Activated B cell treated with CpG ODN at 0.5 μM for 24 hours (primary cell): ENCODE measurements at regions not wholly inside any gene's neighbourhood (a gene's known extent, or its start where the extent isn't known, plus 50 kb on each side); places are given as distances from the start of the nearest gene placed in this dataset.

Experiments used
- ATAC-seq: fragments of 200-7000 bp; cut with Tn5 transposase; one replicate; pipeline ENCODE4 v1.10.0; 2021; ENCODE audit warnings: low read depth, mild to moderate bottlenecking, moderate library complexity
- CTCF ChIA-PET: fragments of 350-600 bp; sonication (Branson Sonifier 250); formaldehyde crosslinking; loops from one replicate; lab custom pipeline; 2021; ENCODE audit warnings: antibody characterized with exemption; lab: Charles Lee
- POLR2A ChIA-PET: fragments of 350-600 bp; sonication (Branson Sonifier 250); formaldehyde crosslinking; loops from one replicate; lab custom pipeline; 2021; ENCODE audit warnings: antibody characterized with exemption; lab: Charles Lee
- DNase-seq: peaks from one replicate; pipeline ENCODE4 v3.0.0; 2022
- H3K27ac Mint-ChIP-seq: one replicate; pipeline ENCODE4 v1.8.0; 2020; ENCODE audit warnings: mixed read lengths
- H3K27me3 Mint-ChIP-seq: one replicate; pipeline ENCODE4 v1.8.0; 2021; ENCODE audit warnings: mixed read lengths
- H3K36me3 Mint-ChIP-seq: one replicate; pipeline ENCODE4 v1.8.0; 2021; ENCODE audit warnings: low read depth, mixed read lengths
- H3K4me1 Mint-ChIP-seq: one replicate; pipeline ENCODE4 v1.8.0; 2021; ENCODE audit warnings: mixed read lengths
- H3K4me3 Mint-ChIP-seq: one replicate; pipeline ENCODE4 v1.8.0; 2020; ENCODE audit warnings: mild to moderate bottlenecking, mixed read lengths
- H3K9me3 Mint-ChIP-seq: one replicate; pipeline ENCODE4 v1.8.0; 2020; ENCODE audit warnings: mixed read lengths
- CTCF ChIP-seq: fragments of 200-600 bp; IDR thresholded peaks from one replicate; pipeline ENCODE4 v1.8.0; 2022; ENCODE audit warnings: antibody characterized with exemption, mild to moderate bottlenecking
- intact Hi-C: fragments of 100-400 bp; cut with micrococcal nuclease; formaldehyde crosslinking; loops from one replicate; pipeline ENCODE4 v1.15.1; 2024

DNA sequence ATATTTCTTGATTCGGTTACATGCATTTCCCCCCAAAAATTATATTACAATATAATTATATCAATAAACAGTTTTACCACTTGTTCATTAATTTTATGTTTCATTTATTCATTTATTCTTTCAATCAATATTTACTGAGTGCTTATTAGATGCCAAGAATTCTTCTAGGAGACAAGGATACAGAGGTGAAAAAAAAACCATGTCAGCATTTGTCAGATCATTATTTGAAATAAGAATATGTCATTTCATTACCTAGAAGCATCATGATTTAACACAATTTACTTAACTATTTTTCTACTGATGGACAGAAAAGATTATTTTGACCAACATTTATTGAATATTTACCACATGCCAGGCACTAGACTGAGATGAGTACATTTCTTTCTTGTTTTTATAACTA lies 512.7 kb downstream of the LMO4 start:
- no peak overlapping the region for H3K27ac Mint-ChIP-seq
- no peaks in the 10 kb centered on the region for H3K36me3 Mint-ChIP-seq
- no peaks in the 10 kb centered on the region for H3K27me3 Mint-ChIP-seq
- intact Hi-C loops, result no loop called here
- ChIA-PET POLR2A (no interaction called here), CTCF (no interaction called here)
- H3K9me3 Mint-ChIP-seq, result no peaks in the 10 kb centered on the region
- H3K4me3 Mint-ChIP-seq, result no peak overlapping the region
- TF ChIP-seq CTCF, result no peak
- no peak for DNase-seq
- no peak for ATAC-seq
- H3K4me1 Mint-ChIP-seq, result no peaks in the 10 kb centered on the region

GRCh38 chr1:87842156-87842555 lies 513.5 kb downstream of the LMO4 start:
- Mint-ChIP-seq H3K4me3 (no peak overlapping the region), H3K4me1 (no peaks in the 10 kb centered on the region), H3K27ac (no peak overlapping the region), H3K9me3 (no peaks in the 10 kb centered on the region), H3K27me3 (no peaks in the 10 kb centered on the region), H3K36me3 (no peaks in the 10 kb centered on the region)
- ATAC-seq (no peak), DNase-seq (no peak)
- no peak for TF ChIP-seq CTCF
- ChIA-PET POLR2A (interaction anchor here (0.6 kb wide), 1 partner anchor 35 kb away, joined by 7 read pairs; no protein-coding TSS in a partner anchor), CTCF (no interaction called here)
- intact Hi-C loops, result no loop called here

GRCh38 chr1:87844251-87844650 lies 515.6 kb downstream of the LMO4 start:
- Mint-ChIP-seq H3K9me3 (no peaks in the 10 kb centered on the region), H3K27ac (no peak overlapping the region), H3K27me3 (no peaks in the 10 kb centered on the region), H3K36me3 (no peaks in the 10 kb centered on the region), H3K4me3 (no peak overlapping the region), H3K4me1 (no peaks in the 10 kb centered on the region)
- CTCF ChIA-PET, result no interaction called here
- intact Hi-C loops, result no loop called here
- DNase-seq (no peak), ATAC-seq (no peak)
- POLR2A ChIA-PET, result no interaction called here
- no peak for TF ChIP-seq CTCF

DNA sequence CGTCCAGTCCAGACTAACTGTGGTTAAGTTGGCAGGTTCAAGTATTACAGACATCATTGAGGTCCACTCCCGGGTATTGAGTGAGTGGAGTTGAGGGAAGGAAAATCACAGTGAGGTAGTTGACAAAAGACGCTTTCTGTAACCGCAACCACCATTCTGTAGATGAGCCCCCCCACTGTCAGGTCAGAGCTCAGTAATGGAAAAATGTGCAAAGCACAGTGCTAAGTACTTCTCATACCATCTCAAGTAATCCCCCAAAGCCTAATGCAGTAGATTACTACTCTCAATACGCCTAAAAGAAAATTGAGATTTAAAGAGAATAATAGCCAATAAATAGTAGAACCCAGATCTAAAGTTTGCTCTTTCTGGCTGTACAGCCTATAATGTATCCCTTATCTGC lies 522.8 kb downstream of the LMO4 start:
- POLR2A ChIA-PET, result interaction anchor here (0.6 kb wide), 1 partner anchor 251 kb away, joined by 6 read pairs; no protein-coding TSS in a partner anchor
- H3K36me3 Mint-ChIP-seq, result no peaks in the 10 kb centered on the region
- H3K9me3 Mint-ChIP-seq, result no peaks in the 10 kb centered on the region
- no peaks in the 10 kb centered on the region for H3K4me1 Mint-ChIP-seq
- intact Hi-C loops, result no loop called here
- no peaks in the 10 kb centered on the region for H3K27me3 Mint-ChIP-seq
- TF ChIP-seq CTCF, result no peak
- DNase-seq (no peak), ATAC-seq (no peak)
- CTCF ChIA-PET, result no interaction called here
- H3K4me3 Mint-ChIP-seq, result no peak overlapping the region
- H3K27ac Mint-ChIP-seq, result no peak overlapping the region

DNA sequence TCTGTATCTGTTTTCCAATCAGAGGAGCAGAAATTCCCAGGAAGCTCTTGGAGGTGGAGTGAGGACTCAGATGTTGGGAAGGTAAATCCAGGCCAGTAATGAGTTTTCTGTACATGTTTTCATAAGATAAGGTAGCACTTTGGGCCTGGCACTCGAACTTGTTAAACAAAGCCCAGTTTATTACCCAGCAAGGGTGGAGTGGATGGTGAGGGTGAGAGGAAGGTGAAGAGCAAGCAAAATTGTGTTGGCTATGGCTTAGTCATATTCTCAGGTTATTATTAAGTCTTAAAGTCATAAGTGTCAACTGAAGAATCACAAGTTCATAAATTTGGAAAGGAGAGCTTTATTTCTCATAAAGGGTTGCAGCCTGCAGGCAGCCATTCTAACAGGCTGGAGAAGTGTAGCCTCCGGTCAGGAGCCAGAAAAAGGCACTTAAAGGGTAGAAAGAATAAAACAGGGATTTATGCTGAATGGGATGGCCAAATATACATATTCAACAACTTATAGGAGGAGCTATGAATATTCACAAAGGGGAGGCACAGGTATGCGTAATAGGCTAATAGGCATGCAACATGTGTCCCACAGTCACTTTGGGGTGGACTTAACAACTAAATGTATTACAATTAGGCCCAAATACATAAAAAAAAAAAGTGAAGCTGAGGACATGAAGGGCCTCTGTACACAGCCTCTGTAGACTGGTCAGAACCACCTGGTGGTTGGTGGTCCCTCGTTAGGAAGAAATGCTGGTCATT lies 523.9 kb downstream of the LMO4 start:
- Mint-ChIP-seq H3K9me3 (no peaks in the 10 kb centered on the region), H3K27me3 (no peaks in the 10 kb centered on the region), H3K4me1 (no peaks in the 10 kb centered on the region), H3K27ac (no peak overlapping the region), H3K36me3 (no peaks in the 10 kb centered on the region), H3K4me3 (no peak overlapping the region)
- no peak for TF ChIP-seq CTCF
- DNase-seq (no peak), ATAC-seq (no peak)
- intact Hi-C loops, result no loop called here
- ChIA-PET CTCF (no interaction called here), POLR2A (interaction anchor here (0.6 kb wide), 1 partner anchor 253 kb away, joined by 6 read pairs; no protein-coding TSS in a partner anchor)
